HG03342 (cell line): ENCODE measurements at regions not wholly inside any gene's neighbourhood (a gene's known extent, or its start where the extent isn't known, plus 50 kb on each side); places are given as distances from the start of the nearest gene placed in this dataset.

ENCODE experiments used
- ATAC-seq: cut with Tn5 transposase; IDR thresholded peaks from one replicate; pipeline ENCODE4 v1.9.1; 2021; ENCODE audit warnings: mild to moderate bottlenecking, moderate library complexity; ENCODE audit not compliant: unreplicated experiment

- no peak for ATAC-seq
Observed at GRCh38 chr12:53836119-53836655, 84.4 kb upstream of the CISTR start.

- no peak for ATAC-seq
Observed at GRCh38 chr12:53838978-53839377, 87.2 kb upstream of the CISTR start.

- no peak for ATAC-seq
Observed at GRCh38 chr12:53840316-53840715, 88.5 kb upstream of the CISTR start.

- no peak for ATAC-seq
Observed at GRCh38 chr12:53842686-53843085, 90.9 kb upstream of the CISTR start.

- no peak for ATAC-seq
Observed at GRCh38 chr12:53843545-53843944, 91.8 kb upstream of the CISTR start.

- ATAC-seq: no peak
Observed at GRCh38 chr12:53844994-53845844, 93.4 kb upstream of the HOXC13 start.

GRCh38 chr12:53845932-53846331, 92.7 kb upstream of the HOXC13 start:
- no peak for ATAC-seq

- no peak for ATAC-seq
Observed at GRCh38 chr12:53849113-53849512, 89.5 kb upstream of the HOXC13 start.

GRCh38 chr12:53849656-53850055, 89.0 kb upstream of the HOXC13 start:
- no peak for ATAC-seq

- no peak for ATAC-seq
Observed at GRCh38 chr12:53852061-53852460, 86.6 kb upstream of the HOXC13 start.

GRCh38 chr12:53852992-53853391, 85.6 kb upstream of the HOXC13 start:
- no peak for ATAC-seq

GRCh38 chr12:53854701-53855316, 83.8 kb upstream of the HOXC13 start:
- no peak for ATAC-seq

- no peak for ATAC-seq
Observed at GRCh38 chr12:53856132-53856531, 82.5 kb upstream of the HOXC13 start.

GRCh38 chr12:53857666-53858065, 81.0 kb upstream of the HOXC13 start:
- no peak for ATAC-seq

GRCh38 chr12:53860426-53861345, 77.9 kb upstream of the HOXC13 start:
- ATAC-seq: no peak

GRCh38 chr12:53862206-53862605, 76.4 kb upstream of the HOXC13 start:
- ATAC-seq: no peak

GRCh38 chr12:53862831-53863230, 75.8 kb upstream of the HOXC13 start:
- ATAC-seq: no peak

- ATAC-seq: peak; percentile 63
Observed at GRCh38 chr12:53866727-53867126, 71.9 kb upstream of the HOXC13 start.

GRCh38 chr12:53867216-53868012, 71.2 kb upstream of the HOXC13 start:
- peak; percentile 52 for ATAC-seq

GRCh38 chr12:53868511-53868986, 70.1 kb upstream of the HOXC13 start:
- no peak for ATAC-seq
